A549 (cell line): ENCODE measurements at regions not wholly inside any gene's neighbourhood (a gene's known extent, or its start where the extent isn't known, plus 50 kb on each side); places are given as distances from the start of the nearest gene placed in this dataset.

Experiments
- CTCF ChIP-seq: fragments of >200 bp; sonication (Bioruptor Twin); formaldehyde crosslinking; IDR thresholded peaks from 3 replicates; pipeline ENCODE4 v1.5.1; 2016
- EP300 ChIP-seq, 2 experiments: fragments of >200 bp; sonication (Bioruptor Twin); formaldehyde crosslinking; IDR thresholded peaks; 2 replicates in 1 of 2; 3 replicates in 1 of 2; pipeline ENCODE4 v1.6.1; 2016 to 2017
- FOSL2 ChIP-seq, 2 experiments: fragments of 450-650 bp in 1 of 2; fragments of >200 bp in 1 of 2; sonication (Bioruptor Twin) in 1 of 2; formaldehyde crosslinking; IDR thresholded peaks; 2 replicates each; pipeline versions ENCODE4 v1.5.0 to v1.6.1; 2016 to 2020; ENCODE audit warnings: mild to moderate bottlenecking in 1 of 2, moderate library complexity in 1 of 2
- JUN ChIP-seq, 2 experiments: fragments of >200 bp; sonication (Bioruptor Twin); formaldehyde crosslinking; IDR thresholded peaks; 2 replicates in 1 of 2; 3 replicates in 1 of 2; pipeline ENCODE4 v1.6.1; 2016 to 2017
- MAX ChIP-seq: IDR thresholded peaks from 2 replicates; pipeline ENCODE4 v1.6.1; 2012
- POLR2A ChIP-seq: IDR thresholded peaks from 2 replicates; pipeline ENCODE4 v1.6.1; 2012; ENCODE audit warnings: mild to moderate bottlenecking, low read length
- REST ChIP-seq: fragments of 200-600 bp; sonication (generic); IDR thresholded peaks from 2 replicates; pipeline ENCODE4 v1.6.1; 2016; ENCODE audit warnings: antibody characterized with exemption, mild to moderate bottlenecking, moderate library complexity
- RFX5 ChIP-seq: fragments of 450-650 bp; IDR thresholded peaks from 2 replicates; pipeline ENCODE4 v1.7.1; 2014; ENCODE audit warnings: antibody characterized with exemption, mild to moderate bottlenecking, moderate library complexity
- SMC3 ChIP-seq: fragments of >200 bp; sonication (Bioruptor Twin); formaldehyde crosslinking; IDR thresholded peaks from 3 replicates; pipeline ENCODE4 v1.6.1; 2018; ENCODE audit warnings: inconsistent platforms
- USF2 ChIP-seq: fragments of 450-650 bp; IDR thresholded peaks from 2 replicates; pipeline ENCODE4 v1.6.1; 2014; ENCODE audit warnings: antibody characterized with exemption

GRCh38 chr11:19327280-19327679, 86.5 kb upstream of the E2F8 start:
- TF ChIP-seq CTCF (no peak), POLR2A (no peak), JUN (IDR thresholded peaks at IDR 0.05) (no peak), EP300 (IDR thresholded peaks at IDR 0.05) (no peak), SMC3 (no peak), FOSL2 (IDR thresholded peaks at IDR 0.05) (no peak), FOSL2 (CRISPR knock-in tag; IDR thresholded peaks at IDR 0.05) (no peak), RFX5 (no peak), REST (no peak), MAX (no peak), USF2 (no peak)
